Karpas-422 (cell line): ENCODE measurements at regions not wholly inside any gene's neighbourhood (a gene's known extent, or its start where the extent isn't known, plus 50 kb on each side); places are given as distances from the start of the nearest gene placed in this dataset. TPM values are rescaled to one million over a fixed set of nuclear protein-coding genes. Genes with fewer than 3 reads are reported as not detected.

ENCODE experiments used
- small RNA-seq: library from RNA; depleted of rRNA; stranded (forward); fragments of <200 nt; gene quantifications from one replicate; pipeline ENCODE3, GENCODE V24; 2014

Small RNAs in the stretch of these regions (small RNA-seq; reads per million reads assigned to genes)
- gene AC034244.1, result not detected
